Uterus (tissue), 3 donors: ENCODE measurements at regions not wholly inside any gene's neighbourhood (a gene's known extent, or its start where the extent isn't known, plus 50 kb on each side); places are given as distances from the start of the nearest gene placed in this dataset.

Experiments used
- DNase-seq, 2 donors: peaks; one replicate each; pipeline ENCODE4 v3.0.0-alpha.2; 2019 to 2020
- H3K27ac ChIP-seq, 2 donors: fragments of 200-600 bp; sonication (generic); 1 replicate in 1 of 2; 2 replicates in 1 of 2; pipeline ENCODE4 v1.5.1; 2016 to 2018
- H3K27me3 ChIP-seq, 2 donors: fragments of 200-600 bp; sonication (generic); one replicate each; pipeline ENCODE4 v1.5.1; 2018 to 2019; ENCODE audit warnings: control low read depth in 1 of 2
- H3K36me3 ChIP-seq, 2 donors: fragments of 200-600 bp; sonication (generic); one replicate each; pipeline ENCODE4 v1.5.1; 2019; ENCODE audit warnings: control low read depth in 1 of 2
- H3K4me1 ChIP-seq, 2 donors: fragments of 200-600 bp; sonication (generic); one replicate each; pipeline ENCODE4 v1.5.1; 2018 to 2019; ENCODE audit warnings: control low read depth in 1 of 2
- H3K4me3 ChIP-seq, 2 donors: fragments of 200-600 bp; sonication (generic); 1 replicate in 1 of 2; 2 replicates in 1 of 2; pipeline ENCODE4 v1.5.1; 2018 to 2019; ENCODE audit warnings: mild to moderate bottlenecking in 1 of 2
- H3K9me3 ChIP-seq, 2 donors: fragments of 200-600 bp; sonication (generic); one replicate each; pipeline ENCODE4 v1.5.1; 2019; ENCODE audit warnings: control low read depth in 1 of 2
- POLR2A ChIP-seq, 2 donors: fragments of 450-650 bp; IDR thresholded peaks; one replicate each; pipeline ENCODE4 v1.6.1; 2016; ENCODE audit warnings: antibody characterized with exemption in 2 of 2, mild to moderate bottlenecking in 1 of 2, moderate library complexity in 1 of 2
- intact Hi-C: fragments of 100-400 bp; cut with DNase I; formaldehyde crosslinking; loops from one replicate; pipeline ENCODE4 v1.15.1; 2023; ENCODE audit warnings: low total_unique reads
- TF ChIP-seq, protein P1 (sequence below), 4 experiments: fragments of 200-600 bp in 2 of 4; fragments of 450-650 bp in 2 of 4; sonication (generic) in 2 of 4; IDR thresholded peaks; one replicate each; pipeline ENCODE4 v1.5.1; 2016 to 2019; ENCODE audit warnings: antibody characterized with exemption in 4 of 4, mild to moderate bottlenecking in 2 of 4, moderate library complexity in 1 of 4
- donor health status: DM: yes; HTN: yes; CAD: no.

DNA sequence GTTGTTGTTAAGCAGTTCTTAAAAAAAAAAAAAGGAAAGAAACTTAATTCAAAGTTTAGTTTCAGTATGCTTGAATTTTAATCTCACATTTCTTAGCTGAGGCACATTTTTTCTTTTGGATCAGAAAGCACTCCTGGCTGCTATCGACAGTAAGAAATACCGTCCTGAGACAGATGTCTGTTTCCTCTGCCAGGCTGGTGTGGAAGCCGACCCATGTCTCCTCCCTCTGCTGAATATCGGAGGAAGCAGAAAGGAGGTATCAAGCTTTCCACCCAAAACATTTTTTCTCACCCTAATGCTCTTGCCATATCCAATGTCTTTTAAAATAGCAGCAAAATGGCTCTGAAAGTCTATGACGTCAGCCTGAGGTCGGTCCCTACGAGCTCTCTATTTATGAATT lies 208.1 kb downstream of the TLE4 start:
- no peak for TF ChIP-seq POLR2A (IDR thresholded peaks at IDR 0.05)
- TF ChIP-seq, protein P1, sequence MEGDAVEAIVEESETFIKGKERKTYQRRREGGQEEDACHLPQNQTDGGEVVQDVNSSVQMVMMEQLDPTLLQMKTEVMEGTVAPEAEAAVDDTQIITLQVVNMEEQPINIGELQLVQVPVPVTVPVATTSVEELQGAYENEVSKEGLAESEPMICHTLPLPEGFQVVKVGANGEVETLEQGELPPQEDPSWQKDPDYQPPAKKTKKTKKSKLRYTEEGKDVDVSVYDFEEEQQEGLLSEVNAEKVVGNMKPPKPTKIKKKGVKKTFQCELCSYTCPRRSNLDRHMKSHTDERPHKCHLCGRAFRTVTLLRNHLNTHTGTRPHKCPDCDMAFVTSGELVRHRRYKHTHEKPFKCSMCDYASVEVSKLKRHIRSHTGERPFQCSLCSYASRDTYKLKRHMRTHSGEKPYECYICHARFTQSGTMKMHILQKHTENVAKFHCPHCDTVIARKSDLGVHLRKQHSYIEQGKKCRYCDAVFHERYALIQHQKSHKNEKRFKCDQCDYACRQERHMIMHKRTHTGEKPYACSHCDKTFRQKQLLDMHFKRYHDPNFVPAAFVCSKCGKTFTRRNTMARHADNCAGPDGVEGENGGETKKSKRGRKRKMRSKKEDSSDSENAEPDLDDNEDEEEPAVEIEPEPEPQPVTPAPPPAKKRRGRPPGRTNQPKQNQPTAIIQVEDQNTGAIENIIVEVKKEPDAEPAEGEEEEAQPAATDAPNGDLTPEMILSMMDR (IDR thresholded peaks at IDR 0.05), result no peak
- Histone ChIP-seq H3K4me1 (no peaks in the 10 kb centered on the region), H3K27me3 (no peaks in the 10 kb centered on the region), H3K9me3 (no peaks in the 10 kb centered on the region), H3K36me3 (no peaks in the 10 kb centered on the region), H3K27ac (no peak overlapping the region), H3K4me3 (no peak overlapping the region)
- DNase-seq, result no peak
- intact Hi-C loops, result no loop called here

DNA sequence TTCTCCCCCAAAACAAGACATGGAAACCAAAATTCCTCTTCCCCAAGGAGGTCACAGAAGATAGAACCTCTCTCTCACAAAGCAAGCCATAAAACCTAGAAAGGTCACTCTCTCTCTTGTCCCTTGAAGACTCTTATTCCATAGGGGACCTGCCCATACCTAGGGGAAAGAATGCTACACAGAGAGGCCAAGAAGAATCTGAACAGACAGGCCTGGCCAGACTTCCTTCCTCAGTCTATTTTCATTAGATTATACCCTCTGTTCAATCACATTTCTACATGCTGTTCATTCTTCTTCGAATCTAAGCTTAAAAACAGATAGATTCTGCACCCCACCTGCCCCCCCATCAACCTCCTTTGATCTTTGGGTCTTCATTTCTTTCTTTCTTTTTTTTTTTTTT lies 206.8 kb downstream of the TLE4 start:
- intact Hi-C loops, result no loop called here
- no peaks in the 10 kb centered on the region for H3K9me3 ChIP-seq
- H3K4me3 ChIP-seq, result no peak overlapping the region
- H3K27me3 ChIP-seq, result no peaks in the 10 kb centered on the region
- H3K36me3 ChIP-seq, result no peaks in the 10 kb centered on the region
- no peaks in the 10 kb centered on the region for H3K4me1 ChIP-seq
- DNase-seq, result no peak
- H3K27ac ChIP-seq, result no peak overlapping the region
- TF ChIP-seq, protein P1 (IDR thresholded peaks at IDR 0.05), result no peak
- TF ChIP-seq POLR2A (IDR thresholded peaks at IDR 0.05), result no peak

DNA sequence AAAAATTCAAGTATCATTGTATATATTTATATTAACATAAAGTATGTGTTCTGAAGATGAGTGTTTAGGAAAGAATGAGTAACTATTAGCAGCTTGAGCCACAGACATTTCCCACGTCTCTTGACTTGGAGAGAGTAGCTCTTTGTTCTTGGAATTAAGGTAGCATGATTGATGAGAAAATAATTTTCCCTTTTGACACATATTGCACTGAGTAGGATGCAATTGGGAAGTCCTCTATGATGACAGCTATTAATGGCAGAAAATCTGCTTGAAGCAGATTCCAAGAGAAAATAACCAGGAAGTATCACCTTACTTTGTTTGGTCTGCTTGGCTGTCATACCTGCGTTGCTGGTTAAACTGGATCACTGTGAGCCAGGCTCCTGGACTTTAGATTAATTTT lies 204.8 kb downstream of the TLE4 start:
- no peak for DNase-seq
- Histone ChIP-seq H3K4me1 (no peaks in the 10 kb centered on the region), H3K27me3 (no peaks in the 10 kb centered on the region), H3K4me3 (no peak overlapping the region), H3K36me3 (no peaks in the 10 kb centered on the region), H3K27ac (no peak overlapping the region), H3K9me3 (no peaks in the 10 kb centered on the region)
- intact Hi-C loops, result no loop called here
- TF ChIP-seq POLR2A (IDR thresholded peaks at IDR 0.05), result no peak
- TF ChIP-seq, protein P1 (IDR thresholded peaks at IDR 0.05), result no peak
